SK-N-SH (cell line): ENCODE measurements at regions not wholly inside any gene's neighbourhood (a gene's known extent, or its start where the extent isn't known, plus 50 kb on each side); places are given as distances from the start of the nearest gene placed in this dataset.

Experiments used
- CTCF ChIA-PET: fragments of 300-600, 350-600 bp; formaldehyde crosslinking; extraction: SDS; loops from one replicate; lab custom pipeline; 2021; lab: Yijun Ruan, JAX
- POLR2A ChIA-PET: fragments of 350-600 bp; sonication (Branson Sonifier 250); formaldehyde crosslinking; extraction: SDS; loops from one replicate; lab custom pipeline; 2020; ENCODE audit warnings: antibody characterized with exemption, inconsistent platforms; lab: Yijun Ruan, JAX
- DNase-seq: peaks from one replicate; pipeline ENCODE4 v3.0.0; 2012
- H2AFZ ChIP-seq: fragments of 200-600 bp; sonication (generic); 2 replicates; pipeline ENCODE4 v1.8.1; 2016; ENCODE audit warnings: antibody characterized with exemption, mild to moderate bottlenecking, low read depth
- H3F3A ChIP-seq: fragments of 200-600 bp; sonication (generic); replicated peaks from 2 replicates; pipeline ENCODE3; 2016; ENCODE audit warnings: antibody characterized with exemption, mild to moderate bottlenecking; ENCODE audit not compliant: insufficient read depth
- H3K27ac ChIP-seq, 2 experiments: fragments of 200-500 bp in 1 of 2; fragments of 200-600 bp in 1 of 2; sonication (Bioruptor generic) in 1 of 2; sonication (generic), shearing (Covaris generic) in 1 of 2; 2 replicates each; pipeline versions ENCODE4 v1.5.1 to v1.6.1; 2014 to 2016; ENCODE audit warnings: low read depth in 2 of 2, inconsistent platforms in 1 of 2, low read length in 1 of 2, mild to moderate bottlenecking in 1 of 2, mixed read lengths in 1 of 2
- H3K27me3 ChIP-seq: fragments of 200-600 bp; sonication (generic), shearing (Covaris generic); 2 replicates; pipeline ENCODE4 v1.6.1; 2016; ENCODE audit warnings: mixed run types; ENCODE audit not compliant: insufficient read depth
- H3K36me3 ChIP-seq, 2 experiments: fragments of 200-500 bp in 1 of 2; fragments of 200-600 bp in 1 of 2; sonication (Bioruptor generic) in 1 of 2; sonication (generic) in 1 of 2; replicated peaks in 1 of 2; 2 replicates each; pipeline versions ENCODE3 to v1.5.1; 2014 to 2016; ENCODE audit warnings: low read length in 1 of 2, mild to moderate bottlenecking in 1 of 2; ENCODE audit not compliant: insufficient read depth in 2 of 2, control insufficient read depth in 1 of 2
- H3K4me1 ChIP-seq, 2 experiments: fragments of 200-500 bp in 1 of 2; fragments of 200-600 bp in 1 of 2; sonication (Bioruptor generic) in 1 of 2; sonication (generic), shearing (Covaris generic) in 1 of 2; 2 replicates each; pipeline versions ENCODE4 v1.5.1 to v1.6.1; 2014 to 2016; ENCODE audit warnings: low read depth in 1 of 2, low read length in 1 of 2, mixed run types in 1 of 2; ENCODE audit not compliant: insufficient read depth in 2 of 2, control insufficient read depth in 1 of 2
- H3K4me2 ChIP-seq: fragments of 200-600 bp; sonication (generic), shearing (Covaris generic); 2 replicates; pipeline ENCODE4 v1.6.1; 2017; ENCODE audit warnings: mixed run types
- H3K4me3 ChIP-seq, 2 experiments: fragments of 200-500 bp in 1 of 2; fragments of 200-600 bp in 1 of 2; sonication (Bioruptor generic) in 1 of 2; sonication (generic), shearing (Covaris generic) in 1 of 2; 2 replicates each; pipeline versions ENCODE4 v1.5.1 to v1.8.1; 2014 to 2016; ENCODE audit warnings: low read depth in 2 of 2, inconsistent platforms in 1 of 2, low read length in 1 of 2, mild to moderate bottlenecking in 1 of 2, mixed read lengths in 1 of 2, moderate library complexity in 1 of 2
- H3K79me2 ChIP-seq: fragments of 200-600 bp; sonication (generic); 2 replicates; pipeline ENCODE4 v1.8.1; 2017; ENCODE audit warnings: mild to moderate bottlenecking; ENCODE audit not compliant: insufficient read depth
- H3K9ac ChIP-seq: fragments of 200-600 bp; sonication (generic); 2 replicates; pipeline ENCODE4 v1.6.1; 2017; ENCODE audit warnings: mixed run types
- H3K9me2 ChIP-seq: fragments of 200-600 bp; sonication (generic); 2 replicates; pipeline ENCODE4 v1.6.1; 2017; ENCODE audit warnings: mixed run types
- H3K9me3 ChIP-seq: fragments of 200-600 bp; sonication (generic); 2 replicates; pipeline ENCODE4 v1.6.1; 2017; ENCODE audit warnings: mixed run types, mild to moderate bottlenecking, moderate library complexity
- H4K20me1 ChIP-seq: fragments of 200-600 bp; sonication (generic); 2 replicates; pipeline ENCODE4 v1.6.1; 2017; ENCODE audit warnings: mild to moderate bottlenecking, mixed run types; ENCODE audit not compliant: insufficient read depth
- CHD2 ChIP-seq: fragments of 150-350 bp; IDR thresholded peaks from 2 replicates; pipeline ENCODE4 v1.6.1; 2018; ENCODE audit warnings: low read length; ENCODE audit not compliant: partially characterized antibody
- EP300 ChIP-seq, 2 experiments: IDR thresholded peaks; 2 replicates each; pipeline versions ENCODE4 v1.4.0 to v1.6.1; 2012; ENCODE audit warnings: borderline replicate concordance in 1 of 2, low read depth in 1 of 2, low read length in 1 of 2
- EZH2phosphoT487 ChIP-seq: fragments of 200-600 bp; sonication (generic); IDR thresholded peaks from 2 replicates; pipeline ENCODE4 v1.6.1; 2017; ENCODE audit warnings: low read depth, mixed run types, mild to moderate bottlenecking, antibody characterized with exemption, moderate library complexity, borderline replicate concordance
- FOSL2 ChIP-seq: IDR thresholded peaks from 2 replicates; pipeline ENCODE4 v1.4.0; 2012; ENCODE audit warnings: low read depth, mild to moderate bottlenecking, moderate library complexity, borderline replicate concordance
- GATA2 ChIP-seq: sonication (generic); formaldehyde crosslinking; IDR thresholded peaks from 2 replicates; pipeline ENCODE4 v1.5.0; 2020; ENCODE audit warnings: mild to moderate bottlenecking, missing genetic modification reagents
- JUND ChIP-seq: IDR thresholded peaks from 2 replicates; pipeline ENCODE4 v1.4.0; 2012
- MAX ChIP-seq: IDR thresholded peaks from 2 replicates; pipeline ENCODE4 v1.4.0; 2012; ENCODE audit warnings: low read depth
- NFIC ChIP-seq: IDR thresholded peaks from 2 replicates; pipeline ENCODE4 v1.4.0; 2012; ENCODE audit warnings: borderline replicate concordance
- NRF1 ChIP-seq: IDR thresholded peaks from 2 replicates; pipeline ENCODE4 v1.6.1; 2012; ENCODE audit warnings: low read depth, mild to moderate bottlenecking, low read length
- PBX3 ChIP-seq: IDR thresholded peaks from 2 replicates; pipeline ENCODE4; 2012
- RAD21 ChIP-seq: IDR thresholded peaks from 2 replicates; pipeline ENCODE4 v1.6.1; 2012; ENCODE audit warnings: mild to moderate bottlenecking, low read length
- RCOR1 ChIP-seq: fragments of 150-350 bp; IDR thresholded peaks from 2 replicates; pipeline ENCODE4 v1.6.1; 2017; ENCODE audit warnings: antibody characterized with exemption, low read length
- SIN3A ChIP-seq: IDR thresholded peaks from 2 replicates; pipeline ENCODE4 v1.6.1; 2012; ENCODE audit warnings: low read depth, mild to moderate bottlenecking, low read length, moderate library complexity, borderline replicate concordance
- SMC3 ChIP-seq: IDR thresholded peaks from 2 replicates; pipeline ENCODE4 v1.6.1; 2012; ENCODE audit warnings: low read depth, low read length, improper control_type of control experiment
- TAF1 ChIP-seq: IDR thresholded peaks from 2 replicates; pipeline ENCODE4 v1.6.1; 2012; ENCODE audit warnings: low read depth, mild to moderate bottlenecking, low read length, moderate library complexity, borderline replicate concordance
- TCF12 ChIP-seq: IDR thresholded peaks from 2 replicates; pipeline ENCODE4 v1.4.0; 2012
- TEAD4 ChIP-seq: IDR thresholded peaks from 2 replicates; pipeline ENCODE4 v1.4.0; 2012; ENCODE audit warnings: mild to moderate bottlenecking, borderline replicate concordance; ENCODE audit not compliant: insufficient read depth
- USF1 ChIP-seq: IDR thresholded peaks from 2 replicates; pipeline ENCODE4 v1.4.0; 2012; ENCODE audit warnings: low read depth, borderline replicate concordance
- YY1 ChIP-seq: IDR thresholded peaks from 2 replicates; pipeline ENCODE4 v1.4.0; 2012; ENCODE audit warnings: low read depth, mild to moderate bottlenecking
- ZBTB33 ChIP-seq: IDR thresholded peaks from 2 replicates; pipeline ENCODE4 v1.4.0; 2012; ENCODE audit warnings: low read depth, borderline replicate concordance
- WGBS: methylation state at CpG from one replicate; pipeline ENCODE4 v1.1.6; 2017; ENCODE audit warnings: low lambda C conversion rate; 5-methylcytosine and 5-hydroxymethylcytosine counted together

GRCh38 chr1:55353707-55354620 lies 138.8 kb upstream of the USP24 start:
- ChIA-PET POLR2A (no interaction called here), CTCF (interaction anchor here (3.2 kb wide), 1 partner anchor 22 kb away, joined by 11 read pairs; no protein-coding TSS in a partner anchor)
- Histone ChIP-seq H3K27ac (no peak overlapping the region), H3K9me2 (no peaks in the 10 kb centered on the region), H3K4me1 (no peaks in the 10 kb centered on the region), H2AFZ (no peak overlapping the region), H3K4me2 (no peak overlapping the region), H3K36me3 (no peaks in the 10 kb centered on the region), H3K79me2 (no peaks in the 10 kb centered on the region), H3K9ac (no peak overlapping the region), H3K4me3 (no peak overlapping the region), H3K9me3 (no peaks in the 10 kb centered on the region), H3K27me3 (no peaks in the 10 kb centered on the region), H3F3A (no peaks in the 10 kb centered on the region), H4K20me1 (no peaks in the 10 kb centered on the region)
- 87% methylated on average over 10 of the region's 10 CpGs for WGBS
- TF ChIP-seq EZH2phosphoT487 (no peak), TEAD4 (no peak), SIN3A (no peak), TCF12 (no peak), MAX (no peak), ZBTB33 (no peak), FOSL2 (no peak), GATA2 (no peak), NRF1 (no peak), USF1 (no peak), TAF1 (no peak), CHD2 (no peak), YY1 (no peak), SMC3 (no peak)
- no peak for DNase-seq

GRCh38 chr1:55352811-55353180 lies 137.6 kb upstream of the USP24 start:
- Histone ChIP-seq H3K9me3 (no peaks in the 10 kb centered on the region), H3K27me3 (no peaks in the 10 kb centered on the region), H3K4me2 (no peak overlapping the region), H3K36me3 (no peaks in the 10 kb centered on the region), H3K79me2 (no peaks in the 10 kb centered on the region), H3K9ac (no peak overlapping the region), H3K27ac (no peak overlapping the region), H3F3A (no peaks in the 10 kb centered on the region), H3K9me2 (no peaks in the 10 kb centered on the region), H3K4me3 (no peak overlapping the region), H3K4me1 (no peaks in the 10 kb centered on the region), H2AFZ (no peak overlapping the region), H4K20me1 (no peaks in the 10 kb centered on the region)
- POLR2A ChIA-PET, result no interaction called here
- CTCF ChIA-PET, result interaction anchor here (1.1 to 1.8 kb wide), 3 partner anchors 15 to 75 kb away, joined by 3 to 5 read pairs (median 4); no protein-coding TSS in a partner anchor
- DNase-seq, result no peak
- 38% methylated on average over 1 of the region's 1 CpG for WGBS
- TF ChIP-seq JUND, result no peak
- TF ChIP-seq MAX, result no peak
- TF ChIP-seq TAF1, result no peak
- TF ChIP-seq TEAD4, result no peak
- TF ChIP-seq PBX3, result no peak
- TF ChIP-seq RCOR1, result no peak
- no peak for TF ChIP-seq NFIC
- no peak for TF ChIP-seq EP300 (IDR thresholded peaks at IDR 0.05; ENCODE audit: borderline replicate concordance in 1 of 2, low read depth in 1 of 2, low read length in 1 of 2)
- no peak for TF ChIP-seq ZBTB33
- no peak for TF ChIP-seq RAD21
